ENCODE measurements at regions not wholly inside any gene's neighbourhood (a gene's known extent, or its start where the extent isn't known, plus 50 kb on each side); places are given as distances from the start of the nearest gene placed in this dataset.

DNA sequence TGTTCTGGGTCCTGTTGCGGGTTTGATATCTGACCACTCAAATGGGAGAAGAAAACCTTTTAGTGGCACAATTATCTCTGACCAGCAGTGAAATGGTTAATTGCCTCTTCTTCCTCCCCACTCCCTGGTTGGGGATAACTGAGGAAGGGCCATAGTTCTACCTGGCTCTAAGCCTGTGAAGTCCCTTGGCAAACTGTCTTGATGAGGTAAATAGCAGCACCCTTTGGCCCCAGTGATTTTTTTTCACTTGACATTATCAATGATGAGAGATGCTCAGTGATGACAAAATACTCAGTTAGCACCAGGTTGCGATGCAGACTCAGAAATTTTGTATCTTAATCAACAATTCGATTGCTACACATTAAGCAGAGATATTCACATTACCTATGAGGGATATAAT, 515.7 kb downstream of the PSAT1 start:
- TF ChIP-seq, protein P1, sequence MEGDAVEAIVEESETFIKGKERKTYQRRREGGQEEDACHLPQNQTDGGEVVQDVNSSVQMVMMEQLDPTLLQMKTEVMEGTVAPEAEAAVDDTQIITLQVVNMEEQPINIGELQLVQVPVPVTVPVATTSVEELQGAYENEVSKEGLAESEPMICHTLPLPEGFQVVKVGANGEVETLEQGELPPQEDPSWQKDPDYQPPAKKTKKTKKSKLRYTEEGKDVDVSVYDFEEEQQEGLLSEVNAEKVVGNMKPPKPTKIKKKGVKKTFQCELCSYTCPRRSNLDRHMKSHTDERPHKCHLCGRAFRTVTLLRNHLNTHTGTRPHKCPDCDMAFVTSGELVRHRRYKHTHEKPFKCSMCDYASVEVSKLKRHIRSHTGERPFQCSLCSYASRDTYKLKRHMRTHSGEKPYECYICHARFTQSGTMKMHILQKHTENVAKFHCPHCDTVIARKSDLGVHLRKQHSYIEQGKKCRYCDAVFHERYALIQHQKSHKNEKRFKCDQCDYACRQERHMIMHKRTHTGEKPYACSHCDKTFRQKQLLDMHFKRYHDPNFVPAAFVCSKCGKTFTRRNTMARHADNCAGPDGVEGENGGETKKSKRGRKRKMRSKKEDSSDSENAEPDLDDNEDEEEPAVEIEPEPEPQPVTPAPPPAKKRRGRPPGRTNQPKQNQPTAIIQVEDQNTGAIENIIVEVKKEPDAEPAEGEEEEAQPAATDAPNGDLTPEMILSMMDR (IDR thresholded peaks at IDR 0.05) = no peak
- TF ChIP-seq EZH2 (IDR thresholded peaks at IDR 0.05) = no peak
